Mesothelial cell of epicardium (in vitro differentiated cells): ENCODE measurements at regions not wholly inside any gene's neighbourhood (a gene's known extent, or its start where the extent isn't known, plus 50 kb on each side); places are given as distances from the start of the nearest gene placed in this dataset.

Experiments
- DNase-seq, 2 experiments: peaks; one replicate each; pipeline ENCODE4 v3.0.0; 2021; ENCODE audit warnings: low spot score in 2 of 2; ENCODE audit not compliant: unreplicated experiment in 2 of 2
- H3K27ac Mint-ChIP-seq: 2 replicates; pipeline ENCODE4 v1.8.0; 2021; ENCODE audit warnings: mixed read lengths
- H3K27me3 Mint-ChIP-seq: 2 replicates; pipeline ENCODE4 v1.8.0; 2021; ENCODE audit warnings: low read depth, mixed read lengths
- H3K36me3 Mint-ChIP-seq: 2 replicates; pipeline ENCODE4 v1.8.0; 2021; ENCODE audit warnings: mixed read lengths
- H3K4me1 Mint-ChIP-seq: 2 replicates; pipeline ENCODE4 v1.8.0; 2021; ENCODE audit warnings: mixed read lengths
- H3K4me3 Mint-ChIP-seq: 2 replicates; pipeline ENCODE4 v1.8.0; 2021; ENCODE audit warnings: mild to moderate bottlenecking, moderate library complexity, mixed read lengths
- H3K9me3 Mint-ChIP-seq: 2 replicates; pipeline ENCODE4 v1.8.0; 2021; ENCODE audit warnings: mixed read lengths
- TF ChIP-seq, protein P1 (sequence below): fragments of 200-600 bp; sonication (generic); IDR thresholded peaks from one replicate; pipeline ENCODE4 v1.5.0; 2021; ENCODE audit warnings: antibody characterized with exemption; ENCODE audit not compliant: unreplicated experiment

DNA sequence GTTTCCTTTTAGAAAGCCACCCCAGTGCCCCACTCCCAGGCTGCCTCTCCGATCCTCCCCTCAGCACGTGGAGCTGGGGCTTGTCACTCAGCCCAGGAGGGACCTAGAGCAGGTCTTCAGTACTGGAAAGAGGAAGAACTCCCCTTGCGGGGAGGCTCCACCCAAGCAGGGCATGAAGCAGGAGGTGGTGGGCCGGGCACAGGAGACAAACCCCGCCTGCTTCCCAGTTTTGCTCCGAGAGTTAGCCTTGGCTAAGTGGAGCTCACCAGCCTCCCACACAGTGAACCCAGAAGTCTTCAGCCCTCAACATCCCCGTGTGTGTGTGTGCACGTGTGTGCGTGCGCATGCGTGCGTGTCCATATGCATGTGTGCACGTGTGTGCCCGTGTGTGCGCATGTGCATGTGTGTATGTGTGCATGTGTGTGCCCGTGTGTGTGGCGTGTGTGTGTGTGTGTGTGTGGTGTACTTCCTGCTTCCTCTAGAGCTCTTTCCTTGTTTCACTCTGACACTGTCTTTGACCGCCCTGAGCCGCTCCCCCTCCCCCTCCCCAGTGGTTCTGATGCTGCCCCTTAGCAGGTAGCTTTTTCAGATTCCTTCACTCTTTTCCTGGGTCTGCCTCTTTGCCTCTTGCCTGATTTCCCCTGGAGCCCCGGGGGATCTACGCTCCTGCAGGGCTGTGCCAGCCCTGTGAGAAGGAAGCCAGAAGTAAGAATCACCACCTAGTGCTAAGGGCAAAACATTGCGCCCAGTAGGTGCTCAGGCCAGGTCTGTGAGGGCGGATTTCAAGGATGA lies 239.8 kb downstream of the CDC5L start:
- no peak overlapping the region for H3K27ac Mint-ChIP-seq

DNA sequence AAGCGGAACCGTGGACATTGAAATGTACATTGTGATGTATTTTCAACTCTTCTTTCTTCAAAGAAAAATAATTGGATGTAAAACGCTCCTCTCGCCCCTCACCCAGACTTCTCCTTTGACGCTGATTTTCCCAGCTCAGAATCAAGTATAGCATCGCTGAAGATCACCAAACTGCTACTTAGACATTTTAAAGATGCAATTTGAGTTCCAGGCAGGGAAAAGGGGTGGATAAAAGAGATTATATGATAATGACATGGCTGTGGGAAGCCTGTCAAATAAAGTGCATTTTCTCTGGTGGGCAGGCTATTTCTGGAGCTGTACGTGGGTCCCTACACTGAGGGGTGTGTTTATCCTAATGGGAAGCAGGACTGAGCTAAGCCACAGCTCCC lies 240.4 kb downstream of the CDC5L start:
- TF ChIP-seq, protein P1, sequence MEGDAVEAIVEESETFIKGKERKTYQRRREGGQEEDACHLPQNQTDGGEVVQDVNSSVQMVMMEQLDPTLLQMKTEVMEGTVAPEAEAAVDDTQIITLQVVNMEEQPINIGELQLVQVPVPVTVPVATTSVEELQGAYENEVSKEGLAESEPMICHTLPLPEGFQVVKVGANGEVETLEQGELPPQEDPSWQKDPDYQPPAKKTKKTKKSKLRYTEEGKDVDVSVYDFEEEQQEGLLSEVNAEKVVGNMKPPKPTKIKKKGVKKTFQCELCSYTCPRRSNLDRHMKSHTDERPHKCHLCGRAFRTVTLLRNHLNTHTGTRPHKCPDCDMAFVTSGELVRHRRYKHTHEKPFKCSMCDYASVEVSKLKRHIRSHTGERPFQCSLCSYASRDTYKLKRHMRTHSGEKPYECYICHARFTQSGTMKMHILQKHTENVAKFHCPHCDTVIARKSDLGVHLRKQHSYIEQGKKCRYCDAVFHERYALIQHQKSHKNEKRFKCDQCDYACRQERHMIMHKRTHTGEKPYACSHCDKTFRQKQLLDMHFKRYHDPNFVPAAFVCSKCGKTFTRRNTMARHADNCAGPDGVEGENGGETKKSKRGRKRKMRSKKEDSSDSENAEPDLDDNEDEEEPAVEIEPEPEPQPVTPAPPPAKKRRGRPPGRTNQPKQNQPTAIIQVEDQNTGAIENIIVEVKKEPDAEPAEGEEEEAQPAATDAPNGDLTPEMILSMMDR, result no peak
- Mint-ChIP-seq H3K27me3 (peaks cover 6% of the 10 kb centered on the region), H3K4me1 (peaks cover 35% of the 10 kb centered on the region)

More for the DNA sequence above, 239.8 kb downstream of the CDC5L start:
- H3K9me3 Mint-ChIP-seq, result no peaks in the 10 kb centered on the region
- TF ChIP-seq, protein P1, result no peak
- DNase-seq, result no peak
- peaks cover 35% of the 10 kb centered on the region for H3K4me1 Mint-ChIP-seq
- H3K4me3 Mint-ChIP-seq, result no peak overlapping the region
- H3K27me3 Mint-ChIP-seq, result peaks cover 6% of the 10 kb centered on the region
- no peaks in the 10 kb centered on the region for H3K36me3 Mint-ChIP-seq

DNA sequence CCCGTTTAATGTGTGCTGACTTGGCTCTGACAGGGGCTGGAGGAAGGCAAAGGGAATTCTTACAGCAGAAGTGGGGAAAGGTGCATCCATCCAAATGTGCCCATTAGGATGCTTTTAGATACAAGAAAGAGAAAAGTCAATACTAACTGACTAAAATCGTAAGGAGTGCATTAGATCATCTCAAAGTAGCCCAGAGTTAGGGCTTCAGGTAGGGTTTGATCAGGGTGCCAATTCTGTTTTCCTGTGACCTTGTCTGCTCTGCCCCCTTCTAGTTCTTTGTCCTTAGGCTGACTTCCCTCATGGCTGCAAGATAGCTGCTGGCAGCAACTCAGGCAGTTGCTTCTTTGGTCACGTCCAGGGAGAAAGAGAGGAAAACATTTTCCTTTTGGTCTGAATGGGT lies 240.8 kb downstream of the CDC5L start:
- peaks cover 35% of the 10 kb centered on the region for H3K4me1 Mint-ChIP-seq
- no peak overlapping the region for H3K27ac Mint-ChIP-seq
- no peak overlapping the region for H3K4me3 Mint-ChIP-seq
- TF ChIP-seq, protein P1, result no peak
- H3K9me3 Mint-ChIP-seq, result no peaks in the 10 kb centered on the region
- peaks cover 6% of the 10 kb centered on the region for H3K27me3 Mint-ChIP-seq
- no peak for DNase-seq
- no peaks in the 10 kb centered on the region for H3K36me3 Mint-ChIP-seq

More for the DNA sequence above, 240.4 kb downstream of the CDC5L start:
- no peak overlapping the region for H3K4me3 Mint-ChIP-seq
- H3K27ac Mint-ChIP-seq, result no peak overlapping the region
- no peaks in the 10 kb centered on the region for H3K36me3 Mint-ChIP-seq
- H3K9me3 Mint-ChIP-seq, result no peaks in the 10 kb centered on the region
- DNase-seq, result no peak

DNA sequence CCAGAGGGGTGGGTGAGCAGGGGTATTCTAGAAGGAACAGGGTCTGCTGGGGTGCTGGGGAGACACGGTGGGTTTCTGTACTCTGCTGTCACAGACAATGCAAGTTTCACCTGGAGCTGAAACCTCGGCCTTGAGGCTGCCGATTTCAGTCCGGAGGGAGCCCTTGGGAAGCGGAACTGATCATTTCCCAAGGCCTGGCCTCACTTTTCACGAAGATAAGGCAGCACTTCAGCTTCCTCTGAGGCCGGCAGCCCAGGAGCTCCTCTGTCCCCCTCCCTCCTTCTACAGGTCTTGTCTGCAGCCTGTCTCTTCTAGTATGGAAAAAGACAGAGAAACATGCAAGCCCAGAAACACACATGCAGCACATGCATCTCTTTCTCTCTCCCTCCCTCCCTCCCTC lies 242.1 kb downstream of the CDC5L start:
- H3K4me3 Mint-ChIP-seq, result no peak overlapping the region
- TF ChIP-seq, protein P1, result no peak
- peaks cover 11% of the 10 kb centered on the region for H3K27me3 Mint-ChIP-seq
- peaks cover 26% of the 10 kb centered on the region for H3K4me1 Mint-ChIP-seq
- no peaks in the 10 kb centered on the region for H3K36me3 Mint-ChIP-seq
- no peaks in the 10 kb centered on the region for H3K9me3 Mint-ChIP-seq
- DNase-seq, result no peak
- no peak overlapping the region for H3K27ac Mint-ChIP-seq

DNA sequence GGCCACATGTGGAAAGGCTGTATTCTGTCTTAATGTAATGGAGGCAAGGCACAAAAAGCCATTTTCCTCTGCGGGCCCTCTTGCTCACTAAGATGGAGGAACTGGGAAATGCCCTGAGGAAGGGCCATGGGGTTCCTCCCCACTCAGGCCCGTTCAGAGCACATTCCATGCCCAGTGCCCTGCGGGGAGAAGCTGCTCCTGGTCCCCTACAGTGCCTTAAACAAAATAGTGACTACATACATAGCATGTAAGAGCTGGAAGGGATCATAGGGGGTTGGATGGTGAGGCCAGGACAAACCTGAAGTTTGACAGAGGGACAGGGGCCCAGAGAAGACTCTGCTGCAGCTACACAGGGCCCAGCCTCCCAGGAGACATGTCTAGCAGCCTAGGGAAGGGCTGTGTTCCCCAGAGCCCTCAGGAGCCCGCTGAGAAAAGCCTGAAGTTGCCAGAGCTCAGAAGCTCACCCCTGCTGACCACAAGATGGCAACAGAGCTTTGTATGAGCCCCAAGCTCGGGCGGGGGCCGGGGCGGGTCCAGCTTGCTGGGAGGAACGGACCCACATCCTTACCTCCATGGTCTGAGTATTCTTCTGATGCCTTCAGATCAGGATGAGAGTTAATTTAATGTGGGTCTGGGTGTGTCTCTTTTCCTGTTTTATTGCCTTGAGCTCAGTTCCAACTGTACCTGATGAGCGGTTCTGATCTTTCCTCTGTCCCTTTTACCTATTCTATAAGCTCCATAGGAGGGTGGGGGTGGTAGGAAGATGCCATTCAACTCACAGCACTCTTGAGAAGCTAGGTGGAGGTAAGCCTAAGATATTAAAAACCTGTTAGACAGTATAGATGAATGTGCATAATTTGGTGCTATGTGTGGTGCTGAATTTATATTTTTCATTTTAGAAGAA lies 242.9 kb downstream of the CDC5L start:
- Mint-ChIP-seq H3K27ac (no peak overlapping the region), H3K27me3 (peaks cover 15% of the 10 kb centered on the region)
- TF ChIP-seq, protein P1, result no peak

More for the DNA sequence above, 242.9 kb downstream of the CDC5L start:
- peaks cover 18% of the 10 kb centered on the region for H3K4me1 Mint-ChIP-seq
- H3K4me3 Mint-ChIP-seq, result no peak overlapping the region
- no peaks in the 10 kb centered on the region for H3K9me3 Mint-ChIP-seq
- H3K36me3 Mint-ChIP-seq, result no peaks in the 10 kb centered on the region
- peak in 1 of 2 experiments; percentile 52 for DNase-seq
